Esophagus muscularis mucosa (tissue), 3 donors: ENCODE measurements at regions not wholly inside any gene's neighbourhood (a gene's known extent, or its start where the extent isn't known, plus 50 kb on each side); places are given as distances from the start of the nearest gene placed in this dataset.

Source experiments
- POLR2AphosphoS5 ChIP-seq, 2 donors: sonication (generic); formaldehyde crosslinking; IDR thresholded peaks; one replicate each; pipeline ENCODE4 v1.6.1; 2017; ENCODE audit warnings: antibody characterized with exemption in 2 of 2
- TF ChIP-seq, protein P1 (sequence below), 3 experiments: fragments of 200-600 bp in 2 of 3; fragments of 450-650 bp in 1 of 3; sonication (generic) in 2 of 3; IDR thresholded peaks; one replicate each; pipeline ENCODE4 v1.5.1; 2017 to 2019; ENCODE audit warnings: antibody characterized with exemption in 3 of 3, mild to moderate bottlenecking in 2 of 3, moderate library complexity in 1 of 3

- TF ChIP-seq, protein P1, sequence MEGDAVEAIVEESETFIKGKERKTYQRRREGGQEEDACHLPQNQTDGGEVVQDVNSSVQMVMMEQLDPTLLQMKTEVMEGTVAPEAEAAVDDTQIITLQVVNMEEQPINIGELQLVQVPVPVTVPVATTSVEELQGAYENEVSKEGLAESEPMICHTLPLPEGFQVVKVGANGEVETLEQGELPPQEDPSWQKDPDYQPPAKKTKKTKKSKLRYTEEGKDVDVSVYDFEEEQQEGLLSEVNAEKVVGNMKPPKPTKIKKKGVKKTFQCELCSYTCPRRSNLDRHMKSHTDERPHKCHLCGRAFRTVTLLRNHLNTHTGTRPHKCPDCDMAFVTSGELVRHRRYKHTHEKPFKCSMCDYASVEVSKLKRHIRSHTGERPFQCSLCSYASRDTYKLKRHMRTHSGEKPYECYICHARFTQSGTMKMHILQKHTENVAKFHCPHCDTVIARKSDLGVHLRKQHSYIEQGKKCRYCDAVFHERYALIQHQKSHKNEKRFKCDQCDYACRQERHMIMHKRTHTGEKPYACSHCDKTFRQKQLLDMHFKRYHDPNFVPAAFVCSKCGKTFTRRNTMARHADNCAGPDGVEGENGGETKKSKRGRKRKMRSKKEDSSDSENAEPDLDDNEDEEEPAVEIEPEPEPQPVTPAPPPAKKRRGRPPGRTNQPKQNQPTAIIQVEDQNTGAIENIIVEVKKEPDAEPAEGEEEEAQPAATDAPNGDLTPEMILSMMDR (IDR thresholded peaks at IDR 0.05), result no peak
- TF ChIP-seq POLR2AphosphoS5 (IDR thresholded peaks at IDR 0.05), result no peak
Measured at GRCh38 chr5:74082512-74083055, 456.6 kb downstream of the ARHGEF28 start.
